Transverse colon (tissue), 4 donors: ENCODE measurements at regions not wholly inside any gene's neighbourhood (a gene's known extent, or its start where the extent isn't known, plus 50 kb on each side); places are given as distances from the start of the nearest gene placed in this dataset.

Experiments used
- EP300 ChIP-seq: sonication (generic); formaldehyde crosslinking; IDR thresholded peaks from one replicate; pipeline ENCODE4 v1.6.1; 2017; ENCODE audit warnings: antibody characterized with exemption, low read depth
- POLR2A ChIP-seq: fragments of 450-650 bp; IDR thresholded peaks from one replicate; pipeline ENCODE4 v1.6.1; 2016; ENCODE audit warnings: antibody characterized with exemption, mild to moderate bottlenecking, moderate library complexity
- POLR2AphosphoS5 ChIP-seq, 3 donors: sonication (generic); formaldehyde crosslinking; IDR thresholded peaks; one replicate each; pipeline ENCODE4 v1.6.1; 2016; ENCODE audit warnings: antibody characterized with exemption in 3 of 3
- TF ChIP-seq, protein P1 (sequence below), 5 experiments: fragments of 200-600 bp in 3 of 5; fragments of 450-650 bp in 2 of 5; sonication (generic) in 3 of 5; IDR thresholded peaks; 1 replicate in 2 of 5; 2 replicates in 3 of 5; pipeline ENCODE4 v1.5.1; 2016 to 2017; ENCODE audit warnings: antibody characterized with exemption in 5 of 5, inconsistent platforms in 3 of 5, mild to moderate bottlenecking in 2 of 5, moderate library complexity in 1 of 5

DNA sequence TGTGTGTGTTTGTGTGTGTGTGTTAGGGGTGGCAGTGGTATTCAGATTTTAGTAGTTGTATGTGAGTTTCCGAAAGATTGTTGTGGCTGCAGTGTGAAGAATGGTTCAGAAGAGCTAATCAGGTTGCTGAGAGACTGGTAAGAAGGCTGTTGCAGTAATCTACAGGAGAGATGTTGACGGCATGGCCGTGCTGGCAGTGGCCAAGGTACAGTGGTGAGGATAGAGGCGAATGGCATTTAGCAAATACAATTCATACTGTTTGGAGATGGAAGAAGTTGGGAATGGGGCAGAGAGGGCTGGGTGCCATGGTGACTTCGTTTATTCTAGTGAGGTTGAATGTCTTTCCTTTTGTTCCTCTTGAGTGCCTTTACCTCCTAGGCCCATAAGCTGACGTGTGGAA is 77.5 kb upstream of the SPATA31D4 start:
- TF ChIP-seq, protein P1, sequence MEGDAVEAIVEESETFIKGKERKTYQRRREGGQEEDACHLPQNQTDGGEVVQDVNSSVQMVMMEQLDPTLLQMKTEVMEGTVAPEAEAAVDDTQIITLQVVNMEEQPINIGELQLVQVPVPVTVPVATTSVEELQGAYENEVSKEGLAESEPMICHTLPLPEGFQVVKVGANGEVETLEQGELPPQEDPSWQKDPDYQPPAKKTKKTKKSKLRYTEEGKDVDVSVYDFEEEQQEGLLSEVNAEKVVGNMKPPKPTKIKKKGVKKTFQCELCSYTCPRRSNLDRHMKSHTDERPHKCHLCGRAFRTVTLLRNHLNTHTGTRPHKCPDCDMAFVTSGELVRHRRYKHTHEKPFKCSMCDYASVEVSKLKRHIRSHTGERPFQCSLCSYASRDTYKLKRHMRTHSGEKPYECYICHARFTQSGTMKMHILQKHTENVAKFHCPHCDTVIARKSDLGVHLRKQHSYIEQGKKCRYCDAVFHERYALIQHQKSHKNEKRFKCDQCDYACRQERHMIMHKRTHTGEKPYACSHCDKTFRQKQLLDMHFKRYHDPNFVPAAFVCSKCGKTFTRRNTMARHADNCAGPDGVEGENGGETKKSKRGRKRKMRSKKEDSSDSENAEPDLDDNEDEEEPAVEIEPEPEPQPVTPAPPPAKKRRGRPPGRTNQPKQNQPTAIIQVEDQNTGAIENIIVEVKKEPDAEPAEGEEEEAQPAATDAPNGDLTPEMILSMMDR (IDR thresholded peaks at IDR 0.05) = no peak
- no peak for TF ChIP-seq POLR2A
- no peak for TF ChIP-seq EP300
- no peak for TF ChIP-seq POLR2AphosphoS5 (IDR thresholded peaks at IDR 0.05)
